HS-5 (cell line): ENCODE measurements at regions not wholly inside any gene's neighbourhood (a gene's known extent, or its start where the extent isn't known, plus 50 kb on each side); places are given as distances from the start of the nearest gene placed in this dataset.
"Not testable (repeated sequence)": the region's sequence is repeated elsewhere in the genome, so short reads cannot be mapped to it uniquely, and the experiment has no call there.

ENCODE experiments used
- DNase-seq: peaks from one replicate; pipeline ENCODE4 v3.0.0-alpha.2; 2012; ENCODE audit warnings: low read depth

DNA sequence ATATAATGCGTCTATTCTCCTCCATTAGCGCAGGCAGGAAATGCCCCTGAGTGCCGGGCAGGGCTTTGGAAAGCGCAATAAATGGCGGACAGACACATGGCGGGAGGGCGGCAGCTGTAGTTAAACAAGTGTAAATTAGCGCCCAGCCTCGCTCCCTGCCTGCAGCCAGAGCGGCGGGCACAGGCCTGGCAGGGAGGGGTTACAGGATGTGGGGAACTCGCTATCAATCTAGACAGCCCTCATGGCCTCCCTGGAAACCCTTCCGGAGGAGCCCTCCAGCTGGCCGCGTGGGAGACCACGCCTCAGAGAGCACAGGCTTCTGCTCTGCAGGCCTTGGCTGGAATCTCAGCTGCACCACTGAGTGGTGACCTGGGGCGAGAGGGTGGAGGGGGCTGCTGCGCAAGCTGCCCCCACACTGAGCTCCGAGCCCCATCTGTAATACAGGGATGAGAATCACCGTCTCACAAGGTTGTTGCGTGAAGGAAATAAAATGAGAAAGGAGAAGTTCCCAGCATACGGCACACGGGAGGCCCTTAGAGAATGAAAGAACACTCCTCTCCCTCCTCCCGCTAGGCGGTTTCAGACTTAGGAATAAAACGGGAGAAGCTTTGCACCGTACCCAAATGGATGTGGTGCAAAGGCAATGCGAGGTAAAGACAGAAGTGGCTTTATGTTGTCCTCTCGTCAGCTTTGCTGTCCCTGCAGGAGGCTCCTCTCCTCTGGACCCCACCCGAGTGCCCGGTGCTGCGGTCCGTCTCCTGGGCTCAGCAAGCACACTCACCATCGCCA is 167.2 kb upstream of the POU3F1 start:
- no peak for DNase-seq

DNA sequence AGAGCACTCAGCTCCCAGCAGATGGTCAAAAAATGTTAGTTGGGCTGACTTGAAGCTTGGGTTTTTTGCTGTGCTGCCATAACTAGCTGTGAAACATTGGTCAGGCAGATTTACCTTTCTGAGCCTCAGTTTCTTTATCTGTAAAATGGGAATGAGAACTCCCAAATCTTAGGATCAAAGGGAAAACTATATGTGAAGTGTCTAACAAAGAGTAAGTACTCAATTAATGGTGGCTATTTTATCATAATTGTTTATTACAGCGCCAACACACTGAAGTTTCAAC is 164.2 kb upstream of the POU3F1 start:
- no peak for DNase-seq

DNA sequence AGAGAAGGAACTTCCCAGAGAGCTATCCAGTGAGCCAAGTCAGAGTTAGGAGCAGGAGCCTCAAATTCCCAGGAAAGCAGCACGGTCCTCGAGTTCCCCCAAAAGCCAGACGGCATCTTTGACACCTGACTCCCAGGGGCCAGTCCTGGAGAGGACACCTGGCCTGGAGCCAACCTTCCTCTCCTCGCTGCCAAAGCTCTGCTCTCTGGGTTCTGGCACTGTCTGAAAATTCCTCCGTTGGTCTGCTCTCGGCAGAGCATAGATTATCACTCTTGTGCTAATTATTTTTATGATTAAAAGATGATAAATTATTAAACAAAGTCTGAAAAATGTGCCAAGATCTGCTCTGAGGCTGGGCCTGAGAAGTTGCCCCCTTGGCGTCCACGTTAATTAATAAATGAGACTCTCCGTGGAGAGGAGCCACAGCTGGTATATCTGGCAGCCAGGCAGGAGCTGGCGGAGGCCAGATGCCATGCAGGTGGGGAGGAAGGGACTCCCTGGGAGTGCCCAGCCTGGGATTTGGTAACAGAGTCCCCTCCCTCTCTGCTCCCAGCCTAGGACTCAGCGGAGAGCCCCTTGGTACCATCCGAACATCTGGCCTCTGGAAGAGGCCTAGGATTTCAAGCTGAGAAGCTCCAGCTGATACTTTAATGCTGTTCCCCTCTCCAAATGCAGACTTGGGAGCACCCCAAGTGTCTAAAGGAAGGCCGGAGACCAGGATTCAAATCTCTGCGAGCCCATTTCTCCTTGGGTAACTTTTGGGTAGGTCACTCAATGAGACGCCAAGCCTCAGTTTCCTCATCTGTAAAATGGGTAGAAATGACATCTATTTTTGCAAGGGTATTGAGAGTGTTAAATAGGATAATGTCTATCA is 163.7 kb upstream of the POU3F1 start:
- DNase-seq, result no peak

DNA sequence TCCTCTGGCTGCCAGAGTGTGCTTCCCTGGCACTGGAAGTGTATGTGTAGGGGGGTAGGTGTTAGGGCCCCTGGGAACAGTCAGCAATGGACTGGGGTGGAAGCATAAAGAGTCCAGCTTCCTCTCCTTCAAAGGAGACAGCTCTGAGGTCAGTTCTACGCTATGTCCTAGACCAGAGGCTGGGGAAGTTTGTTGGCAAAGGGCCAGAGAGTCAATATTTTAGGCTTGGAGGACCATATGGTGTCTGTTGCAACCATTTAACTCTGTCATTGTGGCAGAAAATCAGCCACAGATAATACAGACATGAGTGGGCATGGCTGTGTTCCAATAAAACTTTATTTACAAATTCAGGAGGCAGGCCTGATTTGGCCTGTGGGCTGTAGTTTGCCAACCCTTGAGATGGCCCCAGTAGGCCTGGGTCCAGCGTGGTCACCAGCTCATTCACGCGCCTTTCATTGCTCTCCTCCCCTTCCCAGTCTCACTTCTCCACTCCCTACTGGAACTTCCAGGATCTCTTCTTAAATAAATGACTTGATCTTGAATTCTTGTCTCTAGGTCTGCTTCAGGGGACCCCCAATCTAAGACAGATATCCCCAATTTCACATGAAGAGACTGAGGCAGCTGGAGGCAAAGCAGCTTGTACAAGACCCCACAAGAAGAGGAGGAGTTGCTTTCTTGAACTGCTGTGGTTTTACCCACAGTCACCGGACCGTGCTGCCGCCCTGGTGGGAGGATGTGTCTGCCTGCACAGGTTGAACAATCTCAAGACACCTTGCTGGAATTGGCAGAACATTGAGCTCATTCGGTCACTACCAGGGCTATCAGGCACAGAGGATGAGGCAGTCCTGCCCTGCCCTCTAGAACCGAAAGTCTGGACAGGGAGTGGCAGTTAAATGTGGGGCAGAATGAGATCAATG is 162.4 kb upstream of the POU3F1 start:
- DNase-seq, result no peak

DNA sequence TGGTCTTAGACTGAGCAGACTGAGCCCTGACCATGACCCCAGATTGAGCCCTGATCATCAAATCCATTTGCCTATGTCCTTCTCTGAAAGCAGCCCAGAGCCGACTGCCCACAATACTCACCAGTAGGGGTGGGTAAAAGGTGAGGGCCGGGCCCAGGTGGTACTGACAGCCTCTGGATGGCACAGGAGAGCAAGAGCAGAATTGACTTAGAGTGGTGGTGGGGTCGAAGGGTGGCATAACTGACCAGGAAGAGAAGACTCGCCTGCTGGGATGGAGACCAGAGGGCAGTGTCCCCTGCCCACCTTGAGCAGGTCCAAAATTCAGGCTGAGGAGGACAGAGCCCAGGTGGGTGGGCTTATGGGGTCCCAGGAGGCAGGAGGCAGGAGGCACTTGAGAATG is 161.3 kb upstream of the POU3F1 start:
- no peak for DNase-seq

DNA sequence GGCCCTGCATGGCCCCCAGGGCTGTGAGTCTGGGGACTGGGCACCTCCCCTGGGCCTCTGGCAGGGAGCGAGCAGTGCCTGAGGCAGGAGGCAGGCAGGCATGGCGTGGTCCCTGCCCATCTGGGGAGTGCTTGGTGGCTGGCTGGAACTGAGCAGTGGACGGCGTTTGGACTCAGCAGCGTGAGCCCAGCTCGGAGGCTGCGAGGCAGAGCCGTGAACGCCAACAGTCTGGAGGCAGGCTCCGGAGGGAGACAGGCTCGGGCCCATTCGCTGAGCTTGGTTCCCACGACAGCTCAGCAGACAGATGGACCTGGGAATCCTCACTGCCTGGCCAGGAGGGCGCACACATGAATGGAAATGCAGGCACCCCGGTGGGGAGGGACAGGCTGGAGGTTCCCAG is 160.7 kb upstream of the POU3F1 start:
- no peak for DNase-seq

DNA sequence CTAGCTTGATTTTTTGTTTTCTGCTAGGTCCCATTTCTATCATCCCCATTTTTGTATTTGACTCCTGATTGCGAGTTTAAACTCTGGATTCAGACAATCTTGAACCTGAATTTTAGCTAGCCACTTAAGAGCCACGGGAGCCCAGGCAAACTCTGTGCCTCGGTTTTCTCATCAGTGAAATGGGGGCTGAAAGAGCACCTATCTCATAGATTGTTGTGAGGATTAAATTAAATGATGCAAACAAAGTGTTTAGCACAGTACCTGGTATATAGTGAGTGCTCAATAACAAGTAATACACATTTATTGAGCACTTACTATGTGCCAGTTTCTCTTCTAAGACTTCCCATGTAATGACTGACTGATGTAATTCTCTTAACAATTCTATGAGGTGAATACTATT is 158.1 kb upstream of the POU3F1 start:
- no peak for DNase-seq

DNA sequence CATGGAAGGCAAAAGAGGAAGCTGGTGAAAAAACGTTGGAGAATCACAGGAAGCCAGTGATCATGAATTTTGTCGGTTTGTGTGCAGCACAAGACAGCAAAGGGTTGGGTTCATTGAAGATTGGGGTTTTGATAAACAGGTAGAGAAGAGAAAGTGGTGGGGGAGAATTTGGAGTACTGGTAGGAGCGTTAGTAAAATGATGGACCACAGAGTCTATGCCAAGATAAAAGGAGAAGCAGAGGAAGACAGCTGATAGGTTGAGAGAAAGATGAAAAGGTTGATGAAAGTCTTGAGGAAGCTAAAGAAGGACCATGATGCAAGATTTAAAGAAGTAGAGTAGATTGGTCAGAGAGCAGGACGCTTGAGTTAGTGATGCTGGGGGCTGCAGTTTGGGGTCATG is 156.8 kb upstream of the POU3F1 start:
- no peak for DNase-seq

DNA sequence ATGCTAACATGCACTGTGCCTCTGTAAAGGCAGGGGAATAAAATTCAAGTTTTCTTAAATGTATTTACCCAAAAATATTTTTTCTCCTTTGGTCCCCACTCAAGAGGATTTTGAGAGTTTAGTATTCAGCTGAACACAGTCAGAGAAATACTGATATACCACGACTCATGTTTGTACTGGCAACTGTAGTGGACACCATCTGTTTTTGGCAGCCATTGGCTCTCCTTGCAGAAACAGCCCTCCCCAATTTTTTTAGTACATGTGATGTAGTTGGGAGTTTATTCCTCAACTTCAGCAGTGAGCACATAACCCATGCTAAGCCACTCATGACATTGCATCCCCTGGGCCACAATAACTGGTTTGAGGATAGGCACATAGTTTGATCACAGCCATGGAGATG is 154.8 kb upstream of the POU3F1 start:
- DNase-seq, result no peak

DNA sequence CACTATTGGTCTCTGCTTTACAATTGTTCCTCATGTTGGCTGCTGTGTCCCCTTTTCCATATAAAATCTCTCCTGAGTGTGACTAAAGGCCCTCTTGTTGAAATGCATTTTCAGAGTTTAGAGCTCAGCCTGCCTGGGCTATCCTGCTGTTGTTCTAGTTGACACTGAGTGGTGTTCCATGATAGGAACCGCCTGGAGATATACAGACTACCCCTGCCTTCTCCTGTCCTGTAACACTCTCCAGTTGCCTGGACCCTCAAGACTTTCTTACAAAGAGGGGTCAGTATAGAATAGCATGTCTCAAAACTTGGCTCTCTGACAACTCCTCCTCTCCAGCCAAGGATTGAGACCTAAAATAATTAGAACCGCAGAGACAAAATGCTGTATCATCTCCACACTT is 152.0 kb upstream of the POU3F1 start:
- DNase-seq, result no peak

DNA sequence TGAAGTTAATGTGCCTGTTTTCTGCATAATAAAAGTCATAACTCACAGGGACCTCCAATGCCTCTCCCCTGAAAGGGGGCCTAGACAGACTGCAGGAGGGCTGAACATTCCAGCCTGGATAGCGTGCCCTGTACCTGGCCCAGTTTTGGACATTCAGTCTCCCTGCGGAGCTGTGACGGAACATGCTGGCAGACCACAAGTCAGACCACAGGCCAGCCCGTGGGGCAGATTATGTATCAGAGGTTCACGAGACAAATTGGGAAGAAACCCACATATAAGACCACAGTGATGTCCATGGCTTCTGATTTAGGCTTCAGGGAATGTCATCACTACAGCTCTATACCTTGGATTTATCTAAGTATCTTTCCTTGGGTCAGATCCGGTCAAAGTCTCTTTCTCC is 151.5 kb upstream of the POU3F1 start:
- no peak for DNase-seq

DNA sequence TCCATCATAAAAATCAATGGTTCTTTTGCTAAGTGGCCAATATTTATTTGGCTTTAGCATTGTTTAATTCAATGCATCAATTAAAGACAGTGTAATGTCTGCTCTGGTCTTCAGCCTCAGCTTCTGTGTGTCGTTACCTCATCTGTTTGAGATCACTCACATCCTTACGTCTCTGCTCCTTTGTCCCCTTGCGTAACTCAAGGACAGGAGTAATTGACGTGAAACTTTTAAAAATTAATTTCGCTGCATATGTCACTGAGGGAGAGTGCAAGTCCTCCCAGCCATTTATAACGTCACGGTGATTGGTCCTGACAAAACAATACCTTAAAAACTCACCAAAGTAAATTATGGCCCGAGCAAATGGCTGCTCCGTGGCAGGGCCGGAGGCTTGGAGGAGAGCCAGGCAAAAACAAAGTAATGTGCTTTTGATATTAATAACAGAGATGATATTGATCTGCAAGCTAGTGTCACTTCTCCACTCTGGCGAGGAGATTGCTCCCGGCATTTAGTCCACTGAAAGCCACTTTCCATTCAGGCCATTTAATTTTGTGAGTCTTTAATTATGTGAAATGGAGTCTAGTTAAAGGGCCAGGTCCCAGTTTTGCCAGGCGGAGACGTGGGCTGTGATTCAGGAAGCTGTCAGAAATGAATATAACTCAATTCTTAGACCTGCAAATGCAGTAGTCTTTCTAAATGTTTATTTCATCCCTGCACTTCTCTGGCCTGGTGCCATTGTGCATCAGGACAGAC is 150.9 kb upstream of the POU3F1 start:
- no peak for DNase-seq

DNA sequence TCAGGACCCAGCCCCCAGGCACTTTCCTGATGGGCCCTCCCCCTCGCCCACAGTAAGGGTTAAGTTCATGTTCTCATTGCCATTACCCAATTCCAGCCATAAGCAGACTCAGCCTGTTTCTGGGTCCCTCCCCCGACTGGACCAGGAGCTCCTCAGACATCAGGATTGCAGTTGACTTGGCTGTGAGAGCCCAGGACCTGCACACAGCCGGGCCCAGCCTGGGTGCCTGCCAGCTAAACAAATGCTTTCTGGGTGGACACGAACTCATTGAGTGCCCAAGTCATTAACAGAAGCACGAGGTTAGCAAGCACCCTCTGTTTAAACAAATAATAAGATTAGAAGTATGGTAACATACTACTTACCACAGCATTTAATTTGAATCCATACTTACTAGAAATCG is 147.9 kb upstream of the POU3F1 start:
- DNase-seq, result no peak

DNA sequence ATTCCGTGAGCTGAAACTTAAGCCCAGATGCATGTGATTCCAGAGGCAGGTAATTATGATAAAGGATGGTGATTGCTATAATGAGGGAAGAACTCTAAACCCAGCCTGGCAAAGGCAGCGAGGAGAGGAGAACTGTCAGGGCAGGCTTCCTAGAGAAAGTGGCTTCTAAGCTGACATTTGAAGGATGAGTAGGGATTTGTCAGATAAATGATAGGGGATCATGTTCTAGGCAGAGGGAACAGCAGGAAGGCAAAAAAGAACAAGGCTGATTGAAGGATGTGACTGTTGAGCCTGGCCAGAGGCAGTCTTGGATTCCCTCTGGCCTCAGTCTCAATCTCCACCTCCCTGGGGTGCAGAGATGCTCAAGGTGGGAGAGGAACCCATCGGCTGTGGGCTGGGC is 146.4 kb upstream of the POU3F1 start:
- DNase-seq, result no peak

DNA sequence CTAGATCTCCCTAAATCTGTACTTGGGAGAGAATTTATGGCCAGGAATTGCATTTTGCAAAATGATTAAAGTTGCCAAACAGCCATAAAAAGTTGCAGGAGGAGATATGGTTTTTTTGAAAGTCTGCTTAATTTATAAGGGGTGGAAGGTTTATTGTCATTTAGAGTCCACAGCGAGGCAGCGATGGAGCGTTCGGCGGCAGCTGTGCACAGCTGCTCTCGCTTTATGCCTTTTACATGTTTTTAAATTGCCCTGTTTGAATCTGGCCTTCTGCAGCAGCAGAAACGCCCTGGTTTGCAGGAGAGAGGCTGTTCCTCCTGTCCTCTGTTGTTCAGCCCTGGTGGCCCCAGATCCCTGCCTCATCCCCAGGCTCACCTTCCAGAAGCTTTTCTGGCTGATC is 144.9 kb upstream of the POU3F1 start:
- DNase-seq, result no peak

DNA sequence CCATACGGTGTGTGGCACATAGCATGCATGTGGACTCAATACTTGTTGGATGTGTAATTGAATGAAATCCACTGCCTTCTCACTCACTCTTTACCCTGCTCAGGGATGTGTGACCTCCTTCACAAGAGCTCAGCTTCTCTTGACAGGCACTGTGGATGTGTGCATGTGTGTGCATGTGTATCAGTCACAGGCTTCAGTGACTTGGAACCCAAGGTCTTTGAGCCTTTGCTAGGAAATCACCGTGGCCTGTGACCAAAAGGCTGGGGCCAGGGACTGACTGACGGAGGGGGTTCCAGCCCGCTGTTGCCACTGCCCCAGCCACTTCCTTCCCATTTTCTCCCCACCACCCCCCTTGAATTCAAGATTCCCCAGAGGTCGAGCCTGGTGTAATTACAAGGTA is 144.4 kb upstream of the POU3F1 start:
- DNase-seq, result no peak

DNA sequence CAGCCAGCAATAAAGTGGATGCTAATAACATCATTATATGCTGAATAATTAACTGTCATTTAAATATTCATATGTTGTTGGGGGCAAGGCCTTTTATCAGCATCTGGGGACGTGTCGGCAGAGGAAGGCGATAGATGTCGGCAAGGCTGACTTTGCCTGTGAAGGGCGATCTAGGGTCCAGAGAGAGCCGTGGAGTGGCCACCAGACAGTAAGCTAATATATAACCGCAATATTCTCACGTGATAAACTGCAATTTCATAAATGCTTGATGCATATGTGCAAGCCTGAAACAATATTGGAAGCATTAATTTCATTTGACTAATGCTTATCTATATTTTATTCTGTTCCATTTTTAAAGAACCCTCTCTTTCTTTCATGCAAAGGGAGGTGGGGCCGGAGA is 141.0 kb upstream of the POU3F1 start:
- DNase-seq, result no peak

DNA sequence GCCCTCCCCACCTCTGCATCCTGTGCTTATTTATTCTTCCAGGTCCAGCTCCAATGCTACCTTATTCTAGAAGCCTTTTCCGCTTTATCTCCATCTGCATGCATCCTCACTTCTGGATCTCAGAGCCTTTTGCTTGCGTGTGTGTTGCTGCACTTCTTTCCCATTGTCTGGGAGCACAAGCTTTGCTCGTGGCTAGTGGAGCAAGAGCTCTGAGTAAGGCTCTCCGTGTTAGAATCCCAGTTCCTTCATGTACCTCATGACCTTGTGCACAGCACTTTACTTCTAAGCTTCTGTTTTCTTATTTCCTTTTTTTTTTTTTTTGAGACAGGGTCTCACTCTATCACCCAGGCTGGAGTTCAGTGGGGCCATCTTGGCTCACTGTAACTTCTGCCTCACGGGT is 140.0 kb upstream of the POU3F1 start:
- DNase-seq, result no peak

DNA sequence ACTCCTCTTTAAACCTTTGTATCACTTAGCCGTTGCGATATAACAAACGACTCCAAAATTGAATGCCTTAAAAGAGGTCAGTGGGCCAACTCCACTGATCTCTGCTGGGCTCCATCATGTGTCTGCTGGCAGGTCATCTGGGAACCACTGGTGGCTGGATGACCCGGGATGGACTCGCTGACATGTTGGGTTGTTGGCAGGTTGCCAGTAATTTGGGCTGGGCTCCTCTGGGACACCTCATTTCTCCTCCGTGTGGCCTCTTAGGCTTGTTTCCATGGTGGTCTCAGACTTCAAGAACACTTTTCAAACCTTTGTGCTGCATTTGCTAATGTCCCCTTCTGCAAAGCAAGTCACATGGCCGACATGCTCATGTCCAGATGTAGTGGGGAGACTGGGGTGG is 139.3 kb upstream of the POU3F1 start:
- DNase-seq, result no peak

DNA sequence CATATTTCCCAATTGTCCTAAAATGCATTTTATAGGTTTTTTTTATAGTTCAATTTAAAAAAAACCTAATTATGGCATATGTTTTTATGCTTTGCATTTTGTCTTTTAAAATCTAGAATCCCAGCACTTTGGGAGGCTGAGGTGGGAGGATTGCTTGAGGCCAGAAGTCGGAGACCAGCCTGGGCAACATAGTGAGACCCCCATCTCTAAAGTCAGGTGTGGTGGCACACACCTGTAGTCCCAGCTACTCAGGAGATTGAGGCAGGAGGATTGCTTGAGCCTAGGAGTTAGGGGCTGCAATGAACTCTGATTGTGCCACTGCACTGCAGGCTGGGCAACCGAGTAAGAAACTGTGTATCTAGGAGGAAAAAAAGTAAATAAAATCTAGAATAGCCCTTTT is 137.2 kb upstream of the POU3F1 start:
- DNase-seq, result no peak

DNA sequence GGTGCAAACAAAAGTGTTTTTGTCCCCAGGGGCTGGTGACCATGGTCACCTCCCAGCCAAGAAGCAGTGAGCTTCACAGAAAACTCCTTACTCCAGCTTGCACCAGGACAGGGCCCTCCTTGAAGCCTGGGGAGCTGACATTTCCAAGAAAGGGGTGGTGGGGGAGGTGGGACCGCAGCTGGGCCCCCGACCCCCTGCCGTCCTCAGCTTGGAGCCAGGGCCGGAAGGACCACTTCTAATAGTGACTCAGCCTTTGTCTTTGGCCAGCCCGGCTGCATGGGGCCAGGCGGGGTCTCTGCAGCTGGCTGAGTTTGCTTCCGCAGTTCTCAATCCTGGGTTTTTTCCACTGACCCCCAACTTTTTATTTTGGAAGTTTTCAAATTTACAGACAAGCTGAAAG is 136.5 kb upstream of the POU3F1 start:
- no peak for DNase-seq

DNA sequence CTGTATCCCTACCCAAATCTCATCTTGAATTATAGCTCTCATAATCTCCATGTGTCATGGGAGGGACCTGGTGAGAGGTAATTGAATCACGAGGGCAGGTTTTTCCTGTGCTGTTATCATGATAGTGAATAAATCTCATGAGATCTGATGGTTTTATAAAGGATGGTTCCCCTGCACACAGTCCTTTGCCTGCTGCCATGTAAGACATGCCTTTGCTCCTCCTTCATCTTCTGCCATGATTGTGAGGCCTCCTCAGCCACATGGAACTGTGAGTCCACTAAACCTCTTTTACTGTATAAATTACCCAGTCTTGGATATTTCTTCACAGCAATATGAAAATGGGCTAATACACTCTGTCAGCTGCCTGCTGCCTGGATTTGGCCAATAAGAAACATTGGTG is 133.8 kb upstream of the POU3F1 start:
- not testable (repeated sequence) for DNase-seq
